Activated T-cell treated with anti-CD3 and anti-CD28 coated beads, Interleukin-2, amount 50 U/mL, for 48 hours (primary cell): ENCODE measurements at regions not wholly inside any gene's neighbourhood (a gene's known extent, or its start where the extent isn't known, plus 50 kb on each side); places are given as distances from the start of the nearest gene placed in this dataset.

Experiments
- DNase-seq, 2 experiments: peaks; one replicate each; pipeline ENCODE4 v3.0.0-alpha.2; 2020

- DNase-seq = no peak
Measured at GRCh38 chr1:5067246-5067645, 412.8 kb downstream of the AJAP1 start.

DNA sequence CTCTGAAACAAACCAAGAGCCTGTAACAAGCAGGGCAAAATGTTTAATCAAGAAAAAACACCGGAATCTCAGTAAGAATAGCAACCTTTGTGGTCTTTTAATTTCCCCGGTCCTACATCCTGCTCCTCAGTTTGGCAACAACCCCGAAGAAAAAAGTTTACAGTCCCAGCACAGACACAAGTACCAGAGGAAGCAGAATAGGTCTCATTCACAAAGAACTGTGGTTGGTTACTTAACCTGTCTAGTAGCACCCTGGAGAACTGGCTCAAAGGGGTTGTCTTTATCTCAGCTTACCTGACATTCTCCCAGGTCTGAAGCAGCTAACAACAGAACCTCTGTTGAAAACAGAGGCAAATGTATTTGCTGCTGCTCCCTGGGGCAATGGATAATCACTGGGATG, 399.3 kb downstream of the AJAP1 start:
- no peak for DNase-seq

DNA sequence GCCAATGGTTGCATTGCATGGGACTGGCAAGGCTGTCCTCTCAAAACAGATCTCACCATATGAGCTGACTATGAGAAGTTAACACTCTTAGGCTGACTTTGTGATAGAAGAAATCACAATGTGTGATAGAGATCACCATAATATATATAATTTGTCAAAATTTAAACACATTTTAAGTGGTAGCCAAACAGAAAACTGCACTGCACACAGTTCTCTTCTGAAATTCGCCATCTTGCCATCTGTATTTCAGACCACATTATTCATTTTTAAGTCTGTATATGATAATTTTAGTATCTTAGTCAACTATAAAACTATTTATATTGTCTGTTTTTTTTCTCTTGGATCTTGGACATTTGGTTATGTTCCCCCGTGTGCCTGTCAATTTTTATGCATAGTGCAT, 374.7 kb downstream of the AJAP1 start:
- no peak for DNase-seq

DNA sequence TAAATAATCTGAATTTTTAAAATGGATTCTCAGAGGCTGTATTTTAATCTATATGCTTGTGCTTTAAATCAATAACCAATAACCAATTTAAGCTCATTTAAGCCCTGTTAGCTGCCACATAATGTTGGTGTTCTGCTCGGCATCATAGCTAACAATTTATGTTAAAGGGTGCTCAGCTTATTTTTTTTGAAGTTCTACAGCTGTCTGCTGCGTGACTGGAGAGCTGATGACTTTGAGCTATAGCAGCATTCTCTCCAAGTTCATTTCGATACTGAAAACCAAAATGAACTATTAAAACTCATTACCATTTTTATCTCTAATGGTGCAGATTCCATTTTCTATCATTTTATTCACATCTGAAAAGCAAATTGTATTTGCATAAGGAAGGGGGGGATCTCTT, 357.8 kb downstream of the AJAP1 start:
- DNase-seq = no peak

DNA sequence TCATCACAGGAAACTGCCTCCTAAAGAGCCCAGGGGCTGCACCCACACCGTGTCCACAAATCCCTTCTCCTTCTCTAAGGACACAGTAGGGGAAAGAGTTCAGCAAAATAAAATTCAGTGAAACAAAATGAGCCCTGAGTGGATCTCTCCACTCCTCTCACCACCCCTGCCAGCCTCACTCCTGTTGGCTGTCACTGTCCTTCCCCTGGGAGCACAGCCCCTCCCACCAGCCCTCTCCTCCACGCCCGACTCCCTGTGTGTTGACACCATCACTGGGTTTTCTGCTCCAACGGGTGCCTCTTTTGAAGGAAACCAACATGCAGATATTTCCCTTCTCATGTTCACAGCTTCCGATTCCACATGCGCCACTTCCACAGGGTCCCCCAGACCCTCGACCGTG, 356.2 kb downstream of the AJAP1 start:
- no peak for DNase-seq

GRCh38 chr1:5010236-5010635, 355.8 kb downstream of the AJAP1 start:
- no peak for DNase-seq

DNA sequence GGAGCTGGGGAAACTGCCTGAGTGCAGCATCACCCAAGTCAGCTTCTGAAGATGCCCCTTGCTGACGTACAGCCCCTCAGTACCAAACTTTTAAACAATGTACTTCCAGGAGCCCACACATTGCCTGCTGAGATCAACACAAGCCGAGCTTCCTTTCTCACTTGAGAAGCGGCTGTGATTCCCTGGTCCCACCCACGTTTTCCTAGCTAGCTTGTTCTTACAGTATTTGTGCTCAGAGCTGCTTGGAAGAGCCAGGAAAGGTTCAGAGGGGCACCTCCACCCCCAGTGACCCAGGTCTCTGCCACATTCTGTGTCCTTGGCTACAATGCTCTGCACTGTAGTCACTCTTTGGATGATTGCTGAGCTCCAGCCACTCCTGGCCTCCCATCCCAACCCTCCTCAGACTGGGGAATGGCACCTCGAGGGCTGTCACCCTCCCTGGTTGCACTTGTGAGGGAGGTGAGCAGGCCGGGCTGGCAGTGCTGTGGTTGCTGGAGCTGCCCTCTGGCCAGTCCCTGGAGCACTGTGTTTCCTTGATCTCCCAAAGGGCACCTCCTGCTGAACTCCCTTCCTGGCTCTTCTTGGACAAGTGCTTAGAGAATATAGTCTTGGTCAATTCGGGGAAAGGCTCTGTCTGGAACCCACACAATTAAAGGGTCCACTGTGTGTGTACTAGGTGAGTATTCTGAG, 355.1 kb downstream of the AJAP1 start:
- DNase-seq = no peak

GRCh38 chr1:5005171-5005570, 350.8 kb downstream of the AJAP1 start:
- no peak for DNase-seq

GRCh38 chr1:5002676-5003075, 348.3 kb downstream of the AJAP1 start:
- DNase-seq = no peak

DNA sequence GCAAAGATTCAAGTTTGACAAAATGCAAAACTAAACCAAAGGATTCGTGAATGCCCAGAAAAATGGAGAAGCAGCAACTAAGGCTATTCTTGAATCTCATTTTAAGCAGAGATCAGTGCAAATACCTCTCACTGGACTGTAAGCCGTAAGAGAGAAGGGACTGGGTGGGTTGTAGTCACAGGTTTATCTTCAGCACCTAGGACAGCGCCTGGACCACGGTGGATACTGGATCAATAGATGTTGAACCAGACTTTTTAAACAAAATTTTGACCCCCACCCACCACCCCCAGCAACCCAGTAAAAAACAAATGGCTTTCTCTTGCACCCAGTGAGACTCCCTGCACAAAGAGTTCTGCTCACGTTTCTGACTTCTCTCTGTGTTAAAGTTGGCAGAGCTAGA, 347.1 kb downstream of the AJAP1 start:
- peak; percentile 18 to 19 for DNase-seq

DNA sequence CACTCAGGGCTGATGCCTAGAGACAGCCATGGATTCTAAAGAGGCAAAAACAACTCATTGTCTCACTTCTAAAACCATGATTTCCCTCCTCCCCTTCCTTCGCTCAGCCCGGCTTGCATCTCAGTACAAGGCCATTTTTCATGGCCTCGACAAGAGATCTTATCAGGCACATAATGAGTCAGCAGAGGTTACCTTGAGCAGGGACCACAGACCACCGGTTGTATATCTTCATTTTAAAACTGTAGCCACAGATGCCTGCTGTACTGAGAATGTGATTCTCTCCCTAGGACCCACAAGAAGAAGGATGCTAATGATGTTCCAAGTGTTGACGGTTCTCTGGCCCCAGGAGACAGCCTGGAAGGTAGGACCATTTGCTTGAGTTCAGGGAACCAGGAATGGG, 331.9 kb downstream of the AJAP1 start:
- no peak for DNase-seq

GRCh38 chr1:4984841-4985240, 330.4 kb downstream of the AJAP1 start:
- no peak for DNase-seq

DNA sequence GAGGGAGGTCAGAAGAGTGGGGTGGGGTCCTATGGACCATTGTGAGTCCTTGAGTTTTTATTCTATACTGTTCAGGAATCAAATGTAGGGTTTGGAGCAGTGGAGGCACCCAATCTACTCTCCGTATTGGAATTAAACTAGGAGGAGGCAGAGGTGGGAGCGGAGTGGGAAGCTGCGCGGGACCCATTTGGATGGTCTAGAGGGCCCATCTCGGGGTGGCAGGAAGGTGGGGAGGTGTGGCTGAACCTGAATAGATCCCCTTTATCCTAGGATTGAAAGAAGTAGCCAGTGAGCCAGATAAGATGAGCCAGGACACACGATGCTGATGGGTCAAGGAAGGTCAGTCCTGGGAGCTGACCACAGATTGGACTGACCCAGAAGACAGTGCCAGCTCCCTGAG, 325.8 kb downstream of the AJAP1 start:
- no peak for DNase-seq

GRCh38 chr1:4978660-4979390, 324.4 kb downstream of the AJAP1 start:
- no peak for DNase-seq

DNA sequence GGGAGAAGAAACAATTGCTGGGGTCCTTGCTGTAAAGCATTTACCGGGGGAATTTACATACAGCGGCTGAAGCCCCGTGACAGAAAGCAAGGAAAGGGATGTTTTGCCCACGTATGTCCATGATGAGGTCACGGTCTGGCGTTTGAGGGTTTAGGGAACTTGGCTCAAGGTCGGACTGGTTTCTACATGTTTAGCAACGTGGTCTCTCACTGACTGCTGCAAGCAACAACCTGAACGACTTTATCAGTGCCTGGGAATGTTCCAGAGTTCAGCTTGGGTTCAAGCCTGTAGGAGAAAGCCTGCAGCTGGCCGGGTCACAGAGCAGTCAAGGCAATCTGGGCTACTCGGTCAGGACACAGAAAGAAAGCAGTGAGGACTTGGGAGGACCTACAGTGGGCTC, 323.3 kb downstream of the AJAP1 start:
- no peak for DNase-seq

- no peak for DNase-seq
Measured at GRCh38 chr1:4976859-4977440, 322.5 kb downstream of the AJAP1 start.

- DNase-seq = no peak
Measured at GRCh38 chr1:4975856-4976255, 321.4 kb downstream of the AJAP1 start.

- DNase-seq = no peak
Measured at GRCh38 chr1:4974981-4975685, 320.7 kb downstream of the AJAP1 start.

- no peak for DNase-seq
Measured at GRCh38 chr1:4973341-4973740, 318.9 kb downstream of the AJAP1 start.

DNA sequence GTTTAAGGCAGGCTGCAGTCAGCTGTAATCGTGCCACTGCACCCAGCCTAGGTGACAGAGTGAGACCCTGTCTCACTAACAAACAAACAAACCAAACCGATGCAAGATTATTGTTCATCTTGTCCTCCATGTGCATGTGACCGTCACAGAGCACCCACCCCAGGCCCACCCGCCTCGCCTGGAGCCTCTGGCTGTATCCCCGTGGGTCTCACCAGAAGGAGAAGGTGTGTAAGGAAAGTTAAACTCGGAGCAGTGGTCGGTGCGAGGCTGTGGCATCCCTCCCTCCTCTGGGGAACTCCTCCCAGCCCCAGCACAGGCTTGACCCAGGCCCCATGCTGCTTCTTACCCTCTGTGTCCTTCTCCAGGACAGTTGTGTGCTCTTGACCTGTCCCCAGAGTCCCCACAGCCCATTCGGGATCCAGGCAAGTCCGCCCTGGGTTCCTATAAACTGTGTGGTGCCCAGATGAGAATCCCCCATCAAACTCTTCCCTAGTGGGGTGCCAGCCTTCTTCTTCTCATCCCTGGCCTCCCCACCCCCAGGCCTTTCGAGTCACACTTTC, 318.4 kb downstream of the AJAP1 start:
- DNase-seq = no peak

GRCh38 chr1:4971666-4972065, 317.3 kb downstream of the AJAP1 start:
- no peak for DNase-seq

DNA sequence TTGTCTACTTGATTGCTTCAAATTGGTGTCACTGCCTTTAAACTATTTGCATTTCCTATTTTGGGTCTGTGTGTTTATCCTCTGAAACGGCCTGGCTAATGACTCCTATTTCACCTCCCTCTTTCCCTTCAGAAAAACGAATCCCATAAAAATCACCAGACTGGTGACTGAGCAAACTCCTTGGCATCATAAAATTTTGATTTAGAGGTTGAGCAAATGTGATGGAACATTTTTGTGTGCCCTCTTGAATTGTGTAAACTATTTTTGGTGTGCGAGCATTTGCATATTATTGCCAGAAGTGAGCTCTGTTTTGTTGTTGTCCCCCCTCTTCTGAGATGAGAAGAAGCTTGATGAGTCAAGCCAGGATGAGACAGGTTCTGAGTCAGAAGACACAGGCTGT, 316.1 kb downstream of the AJAP1 start:
- no peak for DNase-seq

- no peak for DNase-seq
Measured at GRCh38 chr1:4969556-4970129, 315.2 kb downstream of the AJAP1 start.
